ENCODE measurements at regions not wholly inside any gene's neighbourhood (a gene's known extent, or its start where the extent isn't known, plus 50 kb on each side); places are given as distances from the start of the nearest gene placed in this dataset.

DNA sequence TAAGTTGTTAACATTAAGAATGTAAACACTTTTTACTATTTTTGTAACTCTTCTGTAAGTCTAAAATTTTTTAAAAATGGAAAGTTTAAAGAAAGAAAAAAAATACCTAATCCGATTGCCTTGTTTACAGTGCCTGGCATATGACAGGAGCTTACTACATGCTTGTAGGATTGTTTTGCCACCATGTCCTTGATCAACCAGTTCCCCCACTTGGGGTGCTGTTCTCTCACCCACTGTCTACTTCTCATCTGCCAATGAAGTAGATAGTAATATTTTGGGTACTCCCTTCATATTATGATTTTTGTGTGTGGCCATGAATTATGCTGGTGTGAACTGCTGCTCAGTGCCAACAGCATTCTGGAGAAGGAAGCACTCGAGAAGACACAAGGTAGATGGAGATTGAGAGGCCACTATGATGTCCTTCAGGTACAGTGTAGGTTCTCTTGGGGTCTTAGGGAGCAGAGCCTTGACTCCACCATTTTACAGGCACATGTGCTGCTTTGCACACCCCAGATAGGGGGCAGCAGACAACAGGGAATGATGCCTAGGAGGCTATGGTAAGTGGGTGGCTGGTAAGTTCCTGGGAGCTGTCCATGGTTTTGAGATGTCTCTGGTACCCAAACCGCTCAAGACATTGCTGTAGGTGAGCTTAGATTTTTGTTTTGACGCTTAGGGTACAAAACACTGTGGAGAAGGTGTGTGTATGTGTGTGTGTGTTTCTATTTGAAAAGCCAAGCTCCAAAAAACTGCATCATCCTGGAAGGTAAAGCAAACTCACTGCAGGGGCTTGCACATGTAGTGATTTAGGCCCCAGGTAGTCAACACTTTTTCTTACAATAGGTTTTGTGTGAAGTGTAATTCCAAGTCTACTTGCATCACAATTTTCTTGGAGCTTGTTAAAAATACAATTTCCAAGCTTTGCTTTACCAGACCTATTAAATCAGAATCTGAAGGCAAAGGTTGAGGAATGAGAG, 494.5 kb upstream of the LARGE1 start (continued):
- TF ChIP-seq LCORL (IDR thresholded peaks at IDR 0.05) (no peak), LCORL (CRISPR knock-in tag; IDR thresholded peaks at IDR 0.05) (no peak), ZNF281 (CRISPR knock-in tag; IDR thresholded peaks at IDR 0.05; ENCODE audit: borderline replicate concordance) (peak; percentile 18; the same call in 1 of the 2 replicates), FOXM1 (CRISPR knock-in tag; IDR thresholded peaks at IDR 0.05) (no peak), SMAD9 (CRISPR knock-in tag; IDR thresholded peaks at IDR 0.05) (no peak), ZNF30 (CRISPR knock-in tag; IDR thresholded peaks at IDR 0.05) (no peak), ZNF7 (CRISPR knock-in tag; IDR thresholded peaks at IDR 0.05) (no peak), NCOR1 (IDR thresholded peaks at IDR 0.05; ENCODE audit: borderline replicate concordance, low read length) (no peak), HNRNPUL1 (IDR thresholded peaks at IDR 0.05; ENCODE audit: low read depth, low read length) (no peak), TOE1 (CRISPR knock-in tag; IDR thresholded peaks at IDR 0.05) (no peak; the same call in 1 of the 2 replicates), PAWR (CRISPR knock-in tag; IDR thresholded peaks at IDR 0.05; ENCODE audit: borderline replicate concordance) (no peak), ZNF709 (CRISPR knock-in tag; IDR thresholded peaks at IDR 0.05) (no peak), ZNF232 (CRISPR knock-in tag; IDR thresholded peaks at IDR 0.05; ENCODE audit: borderline replicate concordance) (peak; percentile 88; the same call in 1 of the 2 replicates), KLF6 (CRISPR knock-in tag; IDR thresholded peaks at IDR 0.05) (peak; percentile 70; the same call in 1 of the 2 replicates)
- TF ChIP-seq, protein P1, sequence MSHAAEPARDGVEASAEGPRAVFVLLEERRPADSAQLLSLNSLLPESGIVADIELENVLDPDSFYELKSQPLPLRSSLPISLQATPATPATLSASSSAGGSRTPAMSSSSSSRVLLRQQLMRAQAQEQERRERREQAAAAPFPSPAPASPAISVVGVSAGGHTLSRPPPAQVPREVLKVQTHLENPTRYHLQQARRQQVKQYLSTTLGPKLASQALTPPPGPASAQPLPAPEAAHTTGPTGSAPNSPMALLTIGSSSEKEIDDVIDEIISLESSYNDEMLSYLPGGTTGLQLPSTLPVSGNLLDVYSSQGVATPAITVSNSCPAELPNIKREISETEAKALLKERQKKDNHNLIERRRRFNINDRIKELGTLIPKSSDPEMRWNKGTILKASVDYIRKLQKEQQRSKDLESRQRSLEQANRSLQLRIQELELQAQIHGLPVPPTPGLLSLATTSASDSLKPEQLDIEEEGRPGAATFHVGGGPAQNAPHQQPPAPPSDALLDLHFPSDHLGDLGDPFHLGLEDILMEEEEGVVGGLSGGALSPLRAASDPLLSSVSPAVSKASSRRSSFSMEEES (CRISPR knock-in tag; IDR thresholded peaks at IDR 0.05): peak; percentile 75
- TF ChIP-seq, protein P2, sequence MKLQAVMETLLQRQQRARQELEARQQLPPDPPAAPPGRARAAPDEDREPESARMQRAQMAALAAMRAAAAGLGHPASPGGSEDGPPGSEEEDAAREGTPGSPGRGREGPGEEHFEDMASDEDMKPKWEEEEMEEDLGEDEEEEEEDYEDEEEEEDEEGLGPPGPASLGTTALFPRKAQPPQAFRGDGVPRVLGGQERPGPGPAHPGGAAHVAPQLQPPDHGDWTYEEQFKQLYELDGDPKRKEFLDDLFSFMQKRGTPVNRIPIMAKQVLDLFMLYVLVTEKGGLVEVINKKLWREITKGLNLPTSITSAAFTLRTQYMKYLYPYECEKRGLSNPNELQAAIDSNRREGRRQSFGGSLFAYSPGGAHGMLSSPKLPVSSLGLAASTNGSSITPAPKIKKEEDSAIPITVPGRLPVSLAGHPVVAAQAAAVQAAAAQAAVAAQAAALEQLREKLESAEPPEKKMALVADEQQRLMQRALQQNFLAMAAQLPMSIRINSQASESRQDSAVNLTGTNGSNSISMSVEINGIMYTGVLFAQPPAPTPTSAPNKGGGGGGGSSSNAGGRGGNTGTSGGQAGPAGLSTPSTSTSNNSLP (IDR thresholded peaks at IDR 0.05; ENCODE audit: low read depth, low read length): no peak
- TF ChIP-seq, protein P3, sequence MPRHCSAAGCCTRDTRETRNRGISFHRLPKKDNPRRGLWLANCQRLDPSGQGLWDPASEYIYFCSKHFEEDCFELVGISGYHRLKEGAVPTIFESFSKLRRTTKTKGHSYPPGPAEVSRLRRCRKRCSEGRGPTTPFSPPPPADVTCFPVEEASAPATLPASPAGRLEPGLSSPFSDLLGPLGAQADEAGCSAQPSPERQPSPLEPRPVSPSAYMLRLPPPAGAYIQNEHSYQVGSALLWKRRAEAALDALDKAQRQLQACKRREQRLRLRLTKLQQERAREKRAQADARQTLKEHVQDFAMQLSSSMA (CRISPR knock-in tag; IDR thresholded peaks at IDR 0.05): no peak
- TF ChIP-seq, protein P4, sequence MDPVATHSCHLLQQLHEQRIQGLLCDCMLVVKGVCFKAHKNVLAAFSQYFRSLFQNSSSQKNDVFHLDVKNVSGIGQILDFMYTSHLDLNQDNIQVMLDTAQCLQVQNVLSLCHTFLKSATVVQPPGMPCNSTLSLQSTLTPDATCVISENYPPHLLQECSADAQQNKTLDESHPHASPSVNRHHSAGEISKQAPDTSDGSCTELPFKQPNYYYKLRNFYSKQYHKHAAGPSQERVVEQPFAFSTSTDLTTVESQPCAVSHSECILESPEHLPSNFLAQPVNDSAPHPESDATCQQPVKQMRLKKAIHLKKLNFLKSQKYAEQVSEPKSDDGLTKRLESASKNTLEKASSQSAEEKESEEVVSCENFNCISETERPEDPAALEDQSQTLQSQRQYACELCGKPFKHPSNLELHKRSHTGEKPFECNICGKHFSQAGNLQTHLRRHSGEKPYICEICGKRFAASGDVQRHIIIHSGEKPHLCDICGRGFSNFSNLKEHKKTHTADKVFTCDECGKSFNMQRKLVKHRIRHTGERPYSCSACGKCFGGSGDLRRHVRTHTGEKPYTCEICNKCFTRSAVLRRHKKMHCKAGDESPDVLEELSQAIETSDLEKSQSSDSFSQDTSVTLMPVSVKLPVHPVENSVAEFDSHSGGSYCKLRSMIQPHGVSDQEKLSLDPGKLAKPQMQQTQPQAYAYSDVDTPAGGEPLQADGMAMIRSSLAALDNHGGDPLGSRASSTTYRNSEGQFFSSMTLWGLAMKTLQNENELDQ (CRISPR knock-in tag; IDR thresholded peaks at IDR 0.05; ENCODE audit: borderline replicate concordance): 0 out of 2 replicates have a peak, but pooled peaks have one; percentile 77

All from HepG2 (cell line).